Endothelial cell of umbilical vein (primary cell): ENCODE measurements at regions not wholly inside any gene's neighbourhood (a gene's known extent, or its start where the extent isn't known, plus 50 kb on each side); places are given as distances from the start of the nearest gene placed in this dataset.

Experiments
- BruUV-seq: library from RNA; stranded (reverse); fragments of 400-500 nt; replicated peaks from 2 replicates; lab custom pipeline; 2021; lab: Mats Ljungman, UMichigan
- CTCF ChIA-PET: fragments of 300-600, 350-600 bp; sonication (Branson Sonifier 250); formaldehyde crosslinking; loops from one replicate; lab custom pipeline; 2021; ENCODE audit warnings: antibody characterized with exemption, inconsistent platforms; lab: Charles Lee
- POLR2A ChIA-PET: fragments of 300-600, 350-600 bp; sonication (Branson Sonifier 250); formaldehyde crosslinking; loops from one replicate; lab custom pipeline; 2021; ENCODE audit warnings: antibody characterized with exemption, inconsistent platforms; lab: Charles Lee
- DNase-seq: peaks from one replicate; pipeline ENCODE4 v3.0.0-alpha.2; 2011; ENCODE audit warnings: low read depth, low spot score
- FAIRE-seq: peaks from 2 replicates; lab custom pipeline; 2011; peaks lifted over from hg19 to GRCh38; lab: Jason Lieb, UNC
- H2AFZ ChIP-seq: 2 replicates; pipeline ENCODE4 v1.6.0; 2012; ENCODE audit warnings: low read depth, low read length, control low read depth, inconsistent platforms
- H3K27ac ChIP-seq: 2 replicates; pipeline ENCODE4 v1.5.1; 2011; ENCODE audit warnings: low read depth, mild to moderate bottlenecking, control low read depth, low read length, moderate library complexity; ENCODE audit not compliant: insufficient read depth
- H3K27me3 ChIP-seq, 2 experiments: 2 replicates each; pipeline versions ENCODE4 v1.6.0 to v1.6.1; 2011; ENCODE audit warnings: low read length in 2 of 2, mixed read lengths in 1 of 2; ENCODE audit not compliant: control insufficient read depth in 2 of 2, insufficient read depth in 2 of 2
- H3K36me3 ChIP-seq, 2 experiments: 2 replicates in 1 of 2; 3 replicates in 1 of 2; pipeline ENCODE4 v1.5.1; 2011; ENCODE audit warnings: low read length in 2 of 2, mild to moderate bottlenecking in 1 of 2, moderate library complexity in 1 of 2; ENCODE audit not compliant: control insufficient read depth in 2 of 2, insufficient read depth in 2 of 2; ENCODE audit errors: extremely low read depth in 1 of 2
- H3K4me1 ChIP-seq: 3 replicates; pipeline ENCODE4 v1.5.1; 2011; ENCODE audit warnings: mild to moderate bottlenecking, low read length; ENCODE audit not compliant: control insufficient read depth, insufficient read depth; ENCODE audit errors: extremely low read depth
- H3K4me2 ChIP-seq: 2 replicates; pipeline ENCODE4 v1.6.1; 2011; ENCODE audit warnings: low read length, control low read depth, mixed read lengths; ENCODE audit not compliant: insufficient read depth
- H3K4me3 ChIP-seq, 3 experiments: fragments of 200-600 bp in 1 of 3; sonication (generic), shearing (Covaris generic) in 1 of 3; replicated peaks in 1 of 3; 2 replicates each; pipeline ENCODE4 v1.5.1; 2011 to 2016; ENCODE audit warnings: control low read depth in 3 of 3, low read length in 3 of 3, mild to moderate bottlenecking in 2 of 3, inconsistent platforms in 1 of 3, low read depth in 1 of 3, moderate library complexity in 1 of 3; ENCODE audit not compliant: insufficient read depth in 1 of 3
- H3K79me2 ChIP-seq: 2 replicates; pipeline ENCODE4 v1.6.0; 2012; ENCODE audit warnings: low read length, inconsistent platforms; ENCODE audit not compliant: control insufficient read depth, insufficient read depth
- H3K9ac ChIP-seq: replicated peaks from 2 replicates; pipeline ENCODE3; 2011; ENCODE audit warnings: low read length, control low read depth; ENCODE audit not compliant: insufficient read depth; ENCODE audit errors: extremely low read depth
- H3K9me1 ChIP-seq: replicated peaks from 3 replicates; pipeline ENCODE4 v1.6.0; 2011; ENCODE audit warnings: mild to moderate bottlenecking, low read length; ENCODE audit not compliant: control insufficient read depth, insufficient read depth; ENCODE audit errors: extremely low read depth
- H3K9me3 ChIP-seq: replicated peaks from 2 replicates; pipeline ENCODE4 v1.5.1; 2012; ENCODE audit warnings: low read length, inconsistent platforms; ENCODE audit not compliant: control insufficient read depth, insufficient read depth
- H4K20me1 ChIP-seq: replicated peaks from 2 replicates; pipeline ENCODE3; 2011; ENCODE audit warnings: mild to moderate bottlenecking, low read length; ENCODE audit not compliant: control insufficient read depth, insufficient read depth; ENCODE audit errors: extremely low read depth
- EZH2 ChIP-seq: IDR thresholded peaks from 2 replicates; pipeline ENCODE4 v1.6.1; 2012; ENCODE audit warnings: borderline replicate concordance, low read depth, mild to moderate bottlenecking, moderate library complexity, low read length, inconsistent platforms; ENCODE audit not compliant: severe bottlenecking
- FOS ChIP-seq: IDR thresholded peaks from 2 replicates; pipeline ENCODE4 v1.6.1; 2011; ENCODE audit warnings: mild to moderate bottlenecking, low read length, moderate library complexity, borderline replicate concordance; ENCODE audit not compliant: insufficient read depth
- GATA2 ChIP-seq: IDR thresholded peaks from 2 replicates; pipeline ENCODE4 v1.7.0; 2011; ENCODE audit warnings: low read depth, mild to moderate bottlenecking, moderate library complexity, mixed read lengths, low read length; ENCODE audit not compliant: insufficient read length, insufficient read depth
- JUN ChIP-seq: IDR thresholded peaks from 2 replicates; pipeline ENCODE4 v1.6.1; 2011; ENCODE audit warnings: borderline replicate concordance, low read depth; ENCODE audit not compliant: insufficient read length, insufficient read depth
- MYC ChIP-seq: IDR thresholded peaks from one replicate; pipeline ENCODE4 v1.6.1; 2011; ENCODE audit warnings: mild to moderate bottlenecking, low read depth, low read length
- POLR2A ChIP-seq: IDR thresholded peaks from 2 replicates; pipeline ENCODE4 v1.6.1; 2012; ENCODE audit warnings: low read depth, mild to moderate bottlenecking, control low read depth, low read length
- POLR2AphosphoS5 ChIP-seq: IDR thresholded peaks from 2 replicates; pipeline ENCODE4 v1.6.1; 2012; ENCODE audit warnings: low read depth, mild to moderate bottlenecking, control low read depth, low read length, moderate library complexity; ENCODE audit not compliant: insufficient read depth
- dilution Hi-C: fragments of 300-500 bp; cut with MboI; formaldehyde crosslinking; loops from one replicate; pipeline ENCODE4 v1.15.0; 2019; ENCODE audit warnings: low sequenced_read_pairs; ENCODE audit not compliant: extremely low pct_ligation_motif_present
- intact Hi-C: fragments of 100-400 bp; cut with micrococcal nuclease; formaldehyde crosslinking; loops from one replicate; pipeline ENCODE4 v1.10.0; 2022
- TF ChIP-seq, protein P1 (sequence below): IDR thresholded peaks from 2 replicates; pipeline ENCODE4 v1.6.1; 2011; ENCODE audit not compliant: insufficient read depth, insufficient read length
- TF ChIP-seq, protein P2 (sequence below), 2 donors: IDR thresholded peaks; 1 replicate in 1 of 2; 2 replicates in 1 of 2; pipeline ENCODE4 v1.5.1; 2011; ENCODE audit warnings: low read length in 2 of 2, mild to moderate bottlenecking in 2 of 2, moderate library complexity in 2 of 2, control low read depth in 1 of 2, inconsistent platforms in 1 of 2, low read depth in 1 of 2; ENCODE audit not compliant: insufficient read depth in 1 of 2; ENCODE audit errors: extremely low read depth in 1 of 2

DNA sequence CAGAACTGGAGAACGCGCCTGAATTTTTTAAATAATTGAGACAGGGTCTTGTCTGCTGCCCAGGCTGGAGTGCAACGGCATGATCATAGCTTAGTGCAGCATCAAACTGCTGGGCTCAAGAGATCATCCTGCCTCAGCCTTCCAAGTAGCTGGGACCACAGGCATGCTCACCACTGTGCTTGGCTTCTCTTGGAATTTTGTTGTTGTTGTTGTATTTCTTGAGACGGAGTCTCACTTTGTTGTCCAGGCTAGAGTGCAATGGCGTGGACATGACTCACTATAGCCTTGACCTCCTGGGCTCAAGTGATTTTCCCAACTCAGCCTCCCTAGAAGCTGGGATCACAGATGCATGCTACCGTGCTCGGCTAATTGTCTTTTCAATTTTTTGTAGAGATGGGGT lies 58.4 kb upstream of the DAB2IP start:
- H3K79me2 ChIP-seq = no peaks in the 10 kb centered on the region
- no peak overlapping the region for H2AFZ ChIP-seq
- no peak for DNase-seq
- H3K4me3 ChIP-seq = no peak overlapping the region
- TF ChIP-seq GATA2 = no peak
- no peak for TF ChIP-seq EZH2
- TF ChIP-seq, protein P1, sequence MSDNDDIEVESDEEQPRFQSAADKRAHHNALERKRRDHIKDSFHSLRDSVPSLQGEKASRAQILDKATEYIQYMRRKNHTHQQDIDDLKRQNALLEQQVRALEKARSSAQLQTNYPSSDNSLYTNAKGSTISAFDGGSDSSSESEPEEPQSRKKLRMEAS = no peak
- no peak for TF ChIP-seq POLR2A
- TF ChIP-seq JUN = no peak
- no peak for TF ChIP-seq FOS
- TF ChIP-seq, protein P2, sequence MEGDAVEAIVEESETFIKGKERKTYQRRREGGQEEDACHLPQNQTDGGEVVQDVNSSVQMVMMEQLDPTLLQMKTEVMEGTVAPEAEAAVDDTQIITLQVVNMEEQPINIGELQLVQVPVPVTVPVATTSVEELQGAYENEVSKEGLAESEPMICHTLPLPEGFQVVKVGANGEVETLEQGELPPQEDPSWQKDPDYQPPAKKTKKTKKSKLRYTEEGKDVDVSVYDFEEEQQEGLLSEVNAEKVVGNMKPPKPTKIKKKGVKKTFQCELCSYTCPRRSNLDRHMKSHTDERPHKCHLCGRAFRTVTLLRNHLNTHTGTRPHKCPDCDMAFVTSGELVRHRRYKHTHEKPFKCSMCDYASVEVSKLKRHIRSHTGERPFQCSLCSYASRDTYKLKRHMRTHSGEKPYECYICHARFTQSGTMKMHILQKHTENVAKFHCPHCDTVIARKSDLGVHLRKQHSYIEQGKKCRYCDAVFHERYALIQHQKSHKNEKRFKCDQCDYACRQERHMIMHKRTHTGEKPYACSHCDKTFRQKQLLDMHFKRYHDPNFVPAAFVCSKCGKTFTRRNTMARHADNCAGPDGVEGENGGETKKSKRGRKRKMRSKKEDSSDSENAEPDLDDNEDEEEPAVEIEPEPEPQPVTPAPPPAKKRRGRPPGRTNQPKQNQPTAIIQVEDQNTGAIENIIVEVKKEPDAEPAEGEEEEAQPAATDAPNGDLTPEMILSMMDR (IDR thresholded peaks at IDR 0.05; ENCODE audit: extremely low read depth in 1 of 2, insufficient read depth in 1 of 2, low read depth in 1 of 2, low read length in 2 of 2) = no peak
- no peak for TF ChIP-seq MYC
- no peak for TF ChIP-seq POLR2AphosphoS5
- H3K27me3 ChIP-seq = peaks cover 12 to 20% of the 10 kb centered on the region in 2 experiments
- ChIA-PET POLR2A (no interaction called here), CTCF (no interaction called here)
- H3K9me3 ChIP-seq = no peaks in the 10 kb centered on the region
- H3K4me1 ChIP-seq = no peaks in the 10 kb centered on the region
- no peak overlapping the region for H3K27ac ChIP-seq
- no peak overlapping the region for H3K9ac ChIP-seq
- intact Hi-C loops (no loop called here), dilution Hi-C loops (no loop called here)
- no peaks in the 10 kb centered on the region for H3K9me1 ChIP-seq
- BruUV-seq = no TSS peak
- H4K20me1 ChIP-seq = no peaks in the 10 kb centered on the region
- FAIRE-seq = no peak
- no peak overlapping the region for H3K4me2 ChIP-seq
- H3K36me3 ChIP-seq = no peaks in the 10 kb centered on the region
